K562 (cell line): ENCODE measurements at regions not wholly inside any gene's neighbourhood (a gene's known extent, or its start where the extent isn't known, plus 50 kb on each side); places are given as distances from the start of the nearest gene placed in this dataset.

ENCODE experiments used
- ATAC-seq: fragments of 200-7000 bp; cut with Tn5 transposase; 3 replicates; pipeline ENCODE4 v1.9.1; 2020; ENCODE audit warnings: moderate library complexity
- BruUV-seq: library from RNA; stranded (reverse); fragments of 400-500 nt; replicated peaks from 2 replicates; lab custom pipeline; 2021; lab: Mats Ljungman, UMichigan
- CTCF ChIA-PET: fragments of 300-600 bp; formaldehyde crosslinking; extraction: SDS; loops from one replicate; lab custom pipeline; 2021; ENCODE audit warnings: low intra/inter-chr PET ratio; lab: Yijun Ruan, JAX
- POLR2A ChIA-PET: fragments of 300-600, 350-650 bp; sonication (Branson Sonifier 250); formaldehyde crosslinking; extraction: SDS; loops from one replicate; lab custom pipeline; 2021; ENCODE audit warnings: antibody characterized with exemption, inconsistent platforms; lab: Yijun Ruan, JAX
- DNase-seq, 4 experiments: peaks; one replicate each; pipeline versions ENCODE4 v3.0.0 to v3.0.0-alpha.2; 2011 to 2018; ENCODE audit warnings: low spot score in 3 of 4, mixed read lengths in 3 of 4; ENCODE audit errors: extremely low read depth in 1 of 4
- FAIRE-seq: peaks from 2 replicates; lab custom pipeline; 2011; peaks lifted over from hg19 to GRCh38; lab: Jason Lieb, UNC
- H2AFZ ChIP-seq: 2 replicates; pipeline ENCODE4 v1.6.0; 2011; ENCODE audit warnings: low read depth, low read length, control low read depth, inconsistent platforms
- H3K27ac ChIP-seq: fragments of 200-600 bp; 3 replicates; pipeline ENCODE4 v1.8.0; 2011; ENCODE audit warnings: low read depth, mild to moderate bottlenecking, control low read depth, inconsistent platforms, low read length, moderate library complexity, mixed read lengths; ENCODE audit errors: extremely low read depth
- H3K27me3 ChIP-seq, 2 experiments: fragments of 300-600 bp in 1 of 2; 2 replicates in 1 of 2; 3 replicates in 1 of 2; pipeline versions ENCODE4 v1.6.0 to v1.8.0; 2011; ENCODE audit warnings: inconsistent platforms in 2 of 2, low read length in 2 of 2, mild to moderate bottlenecking in 1 of 2, mixed read lengths in 1 of 2, moderate library complexity in 1 of 2; ENCODE audit not compliant: control insufficient read depth in 2 of 2, insufficient read depth in 2 of 2
- H3K36me3 ChIP-seq: fragments of 300-600 bp; 3 replicates; pipeline ENCODE4 v1.8.0; 2011; ENCODE audit warnings: mild to moderate bottlenecking, low read length, inconsistent platforms; ENCODE audit not compliant: control insufficient read depth, insufficient read depth
- H3K4me1 ChIP-seq, 2 experiments: fragments of 200-600 bp in 1 of 2; replicated peaks in 1 of 2; 2 replicates in 1 of 2; 3 replicates in 1 of 2; pipeline versions ENCODE4 v1.5.1 to v1.8.0; 2011; ENCODE audit warnings: inconsistent platforms in 2 of 2, low read length in 2 of 2, mild to moderate bottlenecking in 1 of 2, mixed read lengths in 1 of 2, moderate library complexity in 1 of 2; ENCODE audit not compliant: control insufficient read depth in 2 of 2, insufficient read depth in 2 of 2
- H3K4me2 ChIP-seq: 2 replicates; pipeline ENCODE4 v1.6.1; 2011; ENCODE audit warnings: low read length, control low read depth, inconsistent platforms, mixed read lengths; ENCODE audit not compliant: insufficient read depth
- H3K4me3 ChIP-seq: fragments of 200-600 bp; sonication (generic), shearing (Covaris generic); 2 replicates; pipeline ENCODE4 v1.5.1; 2016; ENCODE audit warnings: control low read depth, inconsistent platforms
- H3K79me2 ChIP-seq: fragments of 200-600 bp; 3 replicates; pipeline ENCODE4 v1.8.0; 2011; ENCODE audit warnings: low read length, inconsistent platforms; ENCODE audit not compliant: control insufficient read depth, insufficient read depth
- H3K9ac ChIP-seq, 2 experiments: 2 replicates each; pipeline versions ENCODE4 v1.6.0 to v1.6.1; 2011; ENCODE audit warnings: low read depth in 2 of 2, low read length in 2 of 2, control low read depth in 1 of 2, inconsistent platforms in 1 of 2, mild to moderate bottlenecking in 1 of 2, mixed read lengths in 1 of 2; ENCODE audit not compliant: insufficient read depth in 1 of 2
- H3K9me1 ChIP-seq: one replicate; pipeline ENCODE4 v1.6.0; 2011; ENCODE audit warnings: inconsistent platforms, mild to moderate bottlenecking, low read length, moderate library complexity; ENCODE audit not compliant: control insufficient read depth, insufficient read depth
- H3K9me3 ChIP-seq: replicated peaks from 2 replicates; pipeline ENCODE4 v1.5.1; 2011; ENCODE audit warnings: low read depth, low read length, inconsistent platforms; ENCODE audit not compliant: control insufficient read depth, insufficient read depth
- H4K20me1 ChIP-seq: replicated peaks from 2 replicates; pipeline ENCODE4 v1.6.1; 2011; ENCODE audit warnings: low read length, inconsistent platforms, mixed read lengths; ENCODE audit not compliant: control insufficient read depth, insufficient read depth
- ERF ChIP-seq: fragments of 450-650 bp; formaldehyde crosslinking; IDR thresholded peaks from 2 replicates; pipeline ENCODE4 v1.4.0; 2020; ENCODE audit warnings: mild to moderate bottlenecking, mixed read lengths
- GABPA ChIP-seq: fragments of 200-800 bp; sonication (Bioruptor generic); conservative IDR thresholded peaks from 2 replicates; pipeline ENCODE4 v1.6.1; 2016; ENCODE audit warnings: low read depth, missing genetic modification characterization, missing compliant biosample characterization
- GABPB1 ChIP-seq: sonication (generic); formaldehyde crosslinking; IDR thresholded peaks from 2 replicates; pipeline ENCODE4 v1.8.0; 2022; ENCODE audit warnings: mild to moderate bottlenecking, missing genetic modification reagents
- MAX ChIP-seq: sonication (generic); formaldehyde crosslinking; IDR thresholded peaks from 2 replicates; pipeline ENCODE4 v1.9.0; 2022; ENCODE audit warnings: mild to moderate bottlenecking, missing genetic modification reagents
- MEIS2 ChIP-seq: fragments of 450-650 bp; IDR thresholded peaks from 2 replicates; pipeline ENCODE4 v1.6.1; 2014; ENCODE audit warnings: mild to moderate bottlenecking; ENCODE audit not compliant: partially characterized antibody
- MNT ChIP-seq, 2 experiments: fragments of 450-650 bp; conservative IDR thresholded peaks; 2 replicates each; pipeline ENCODE4 v1.6.1; 2017; ENCODE audit warnings: mild to moderate bottlenecking in 2 of 2, moderate library complexity in 2 of 2
- PBX2 ChIP-seq, 2 experiments: IDR thresholded peaks in 1 of 2; conservative IDR thresholded peaks in 1 of 2; 2 replicates each; pipeline ENCODE4 v1.6.1; 2016; ENCODE audit warnings: low read depth in 2 of 2, mild to moderate bottlenecking in 1 of 2, missing compliant biosample characterization in 1 of 2, missing genetic modification characterization in 1 of 2, moderate library complexity in 1 of 2
- PHTF2 ChIP-seq: fragments of 250-450 bp; sonication (Bioruptor Pico); IDR thresholded peaks from 2 replicates; pipeline ENCODE4 v1.5.0; 2021; ENCODE audit warnings: mild to moderate bottlenecking
- RBM22 ChIP-seq: fragments of 200-400 bp; formaldehyde crosslinking; IDR thresholded peaks from 2 replicates; pipeline ENCODE4 v1.6.1; 2018; ENCODE audit warnings: low read length, low read depth; ENCODE audit not compliant: poor library complexity, severe bottlenecking
- ZBTB17 ChIP-seq: fragments of 450-650 bp; formaldehyde crosslinking; IDR thresholded peaks from 2 replicates; pipeline ENCODE4 v1.4.0; 2020; ENCODE audit warnings: mild to moderate bottlenecking
- ZNF445 ChIP-seq: fragments of 250-450 bp; sonication (Bioruptor Pico); IDR thresholded peaks from 2 replicates; pipeline ENCODE4 v1.4.0; 2020; ENCODE audit warnings: low read depth, mild to moderate bottlenecking, moderate library complexity
- WGBS: fragments of 100-300 bp; shearing (Covaris generic); methylation state at CpG from one replicate; pipeline ENCODE4 v1.1.6; 2016; ENCODE audit warnings: low coverage, mixed read lengths; ENCODE audit not compliant: insufficient coverage; ENCODE audit errors: missing lambda C conversion rate; 5-methylcytosine and 5-hydroxymethylcytosine counted together
- in situ Hi-C: fragments of 300-500 bp; cut with MboI; formaldehyde crosslinking; loops from 4 replicates; pipeline ENCODE4 v1.15.0; 2018; ENCODE audit warnings: inconsistent platforms, mixed read lengths
- intact Hi-C: fragments of 100-400 bp; cut with micrococcal nuclease; formaldehyde crosslinking; loops from 2 replicates; pipeline ENCODE4 v1.14.2; 2022

GRCh38 chr12:105835580-105836241 is 303.0 kb downstream of the NUAK1 start:
- DNase-seq (no peak), FAIRE-seq (peak; percentile 35)
- Histone ChIP-seq H3K4me1 (peaks cover 0 to 13% of the 10 kb centered on the region in 2 experiments; a peak in 2 of 5 replicates), H3K9me1 (no peaks in the 10 kb centered on the region), H3K27ac (no peak overlapping the region), H3K36me3 (no peaks in the 10 kb centered on the region), H3K4me2 (no peak overlapping the region), H3K4me3 (no peak overlapping the region)
- in situ Hi-C loops: no loop called here
- intact Hi-C loops: no loop called here
- BruUV-seq: no TSS peak
- ChIA-PET POLR2A (no interaction called here), CTCF (no interaction called here)
- TF ChIP-seq ERF: no peak
- peak; percentile 40; the same call in 1 of the 2 replicates for TF ChIP-seq GABPA (tag)
- no peak for TF ChIP-seq GABPB1
- TF ChIP-seq MNT (conservative IDR thresholded peaks at IDR 0.05): no peak
- TF ChIP-seq MEIS2: peak; percentile 28
- TF ChIP-seq PHTF2 (CRISPR knock-in tag): no peak
- TF ChIP-seq MAX: no peak
- 0 out of 2 replicates have a peak, but pooled peaks have one; percentile 32 for TF ChIP-seq ZBTB17
- no peak for TF ChIP-seq ZNF445
- TF ChIP-seq RBM22: no peak
- no peak for TF ChIP-seq PBX2 (CRISPR knock-in tag; IDR thresholded peaks at IDR 0.05; ENCODE audit: low read depth)
- TF ChIP-seq PBX2 (tag; conservative IDR thresholded peaks at IDR 0.05; ENCODE audit: low read depth): 0 out of 2 replicates have a peak, but pooled peaks have one; percentile 10
- TF ChIP-seq, all 486 proteins: peak for 4
- ATAC-seq: no peak
- Histone ChIP-seq H3K27me3 (no peaks in the 10 kb centered on the region; a peak in 1 of 5 replicates), H3K9ac (no peak overlapping the region), H3K79me2 (no peaks in the 10 kb centered on the region), H4K20me1 (no peaks in the 10 kb centered on the region), H3K9me3 (no peaks in the 10 kb centered on the region), H2AFZ (peak overlapping the region; percentile 54; the same call in 1 of the 2 replicates)
- WGBS: 22% methylated on average over 4 of the region's 4 CpGs
